Neural cell (in vitro differentiated cells): ENCODE measurements at regions not wholly inside any gene's neighbourhood (a gene's known extent, or its start where the extent isn't known, plus 50 kb on each side); places are given as distances from the start of the nearest gene placed in this dataset.

Source experiments
- CTCF ChIP-seq: fragments of 450-650 bp; IDR thresholded peaks from 2 replicates; pipeline ENCODE4 v1.5.1; 2014; ENCODE audit warnings: antibody characterized with exemption, mild to moderate bottlenecking, moderate library complexity; ENCODE audit not compliant: poor library complexity, severe bottlenecking
- EZH2 ChIP-seq: fragments of 200-600, 300-800 bp; shearing (Covaris generic), sonication (generic); IDR thresholded peaks from 2 replicates; pipeline ENCODE4 v1.6.1; 2014; ENCODE audit warnings: antibody characterized with exemption, low read length, borderline replicate concordance, mild to moderate bottlenecking; ENCODE audit not compliant: insufficient read depth, poor library complexity, severe bottlenecking
- POLR2AphosphoS5 ChIP-seq: IDR thresholded peaks from 2 replicates; pipeline ENCODE4 v1.6.1; 2012
- RAD21 ChIP-seq: fragments of 450-650 bp; conservative IDR thresholded peaks from 2 replicates; pipeline ENCODE4 v1.6.1; 2014; ENCODE audit warnings: antibody characterized with exemption, mild to moderate bottlenecking, moderate library complexity

- TF ChIP-seq CTCF (no peak), EZH2 (no peak), POLR2AphosphoS5 (no peak), RAD21 (no peak)
These were observed 189.1 kb upstream of the PELI2 start for GRCh38 chr14:55929136-55929535.
